ENCODE measurements at regions not wholly inside any gene's neighbourhood (a gene's known extent, or its start where the extent isn't known, plus 50 kb on each side); places are given as distances from the start of the nearest gene placed in this dataset.
"Not testable (repeated sequence)": the region's sequence is repeated elsewhere in the genome, so short reads cannot be mapped to it uniquely, and the experiment has no call there.

DNA sequence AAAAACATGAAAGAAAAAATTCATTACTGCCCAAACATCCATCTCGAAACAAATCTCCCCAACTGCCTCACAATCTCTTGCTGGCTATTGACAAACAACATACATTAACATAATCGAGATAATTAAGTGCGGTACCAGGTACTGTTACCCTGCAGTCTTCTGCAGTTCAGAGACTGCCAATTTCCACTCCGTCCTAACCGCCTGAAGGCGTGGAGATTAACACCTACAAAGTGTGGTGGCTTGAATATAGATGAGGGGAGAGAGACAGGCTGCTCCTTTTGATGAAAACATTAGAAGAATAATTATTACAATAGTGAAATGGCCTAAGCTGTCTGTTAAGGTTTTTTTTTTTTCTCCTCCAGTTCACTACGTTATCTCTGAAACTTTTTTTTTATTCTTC is 258.9 kb upstream of the SOX4 start:
- no peak for DNase-seq (ENCODE audit: low spot score)

GRCh38 chr6:21335591-21335990 is 258.0 kb upstream of the SOX4 start:
- DNase-seq (ENCODE audit: low spot score): no peak

DNA sequence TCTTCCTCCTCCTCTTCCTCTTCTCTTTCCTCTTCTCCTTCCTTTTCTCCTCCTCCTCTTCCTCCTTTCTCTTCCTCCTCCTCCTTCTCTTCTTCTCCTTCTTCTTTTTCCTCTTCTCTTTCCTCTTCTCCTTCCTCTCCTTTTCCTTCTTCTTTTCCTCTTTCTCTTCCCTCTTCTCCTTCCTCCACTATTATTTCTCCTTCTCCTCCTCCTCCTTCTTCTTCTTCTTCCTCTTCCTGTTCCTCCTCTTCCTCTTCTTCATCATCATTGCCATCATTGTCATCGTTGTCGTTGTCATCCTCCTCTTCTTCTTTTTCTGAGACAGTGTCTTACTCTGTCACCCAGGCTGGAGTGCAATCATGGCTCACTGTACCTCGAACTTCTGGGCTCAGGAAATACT is 256.3 kb upstream of the SOX4 start:
- DNase-seq (ENCODE audit: low spot score): no peak

DNA sequence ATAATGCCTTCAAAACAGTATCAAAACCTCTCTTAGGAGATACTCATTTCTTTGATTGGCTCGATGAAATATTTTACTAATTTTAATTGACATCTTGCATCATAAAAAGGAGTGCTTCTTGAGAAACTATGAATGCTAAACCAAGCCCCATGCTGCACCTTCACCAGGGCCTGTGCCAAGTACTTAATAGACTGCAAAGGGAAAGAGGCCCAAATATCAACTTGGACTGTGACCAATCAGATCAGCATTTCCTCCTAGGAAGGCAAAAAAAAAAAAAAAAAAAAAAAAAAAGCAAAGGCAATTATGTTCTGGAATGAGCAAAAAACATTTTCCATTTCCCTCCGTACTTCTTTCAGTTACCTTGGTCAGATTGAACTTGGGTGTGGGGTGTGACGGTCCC is 253.0 kb upstream of the SOX4 start:
- DNase-seq (ENCODE audit: low spot score): no peak

GRCh38 chr6:21341910-21342309 is 251.6 kb upstream of the SOX4 start:
- no peak for DNase-seq (ENCODE audit: low spot score)

DNA sequence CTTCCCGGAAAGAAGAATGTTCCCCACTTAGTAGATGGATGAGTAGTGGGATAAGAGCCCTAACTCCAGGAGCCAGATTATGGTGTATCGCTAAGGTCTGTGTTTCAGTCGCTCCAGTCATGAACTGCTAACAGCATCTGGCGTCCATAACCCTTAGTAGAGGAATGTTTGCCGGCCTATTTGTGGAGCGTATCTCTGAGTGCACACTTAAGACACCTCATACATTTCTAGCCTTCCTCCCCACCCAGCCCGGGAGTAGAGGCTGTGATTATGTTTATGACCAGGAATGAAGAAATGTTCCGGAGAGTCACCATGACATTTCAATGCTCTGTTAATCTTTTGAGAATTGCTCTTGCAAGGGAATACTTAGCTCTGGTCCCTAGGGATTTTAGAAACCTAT is 251.1 kb upstream of the SOX4 start:
- DNase-seq (ENCODE audit: low spot score): no peak

DNA sequence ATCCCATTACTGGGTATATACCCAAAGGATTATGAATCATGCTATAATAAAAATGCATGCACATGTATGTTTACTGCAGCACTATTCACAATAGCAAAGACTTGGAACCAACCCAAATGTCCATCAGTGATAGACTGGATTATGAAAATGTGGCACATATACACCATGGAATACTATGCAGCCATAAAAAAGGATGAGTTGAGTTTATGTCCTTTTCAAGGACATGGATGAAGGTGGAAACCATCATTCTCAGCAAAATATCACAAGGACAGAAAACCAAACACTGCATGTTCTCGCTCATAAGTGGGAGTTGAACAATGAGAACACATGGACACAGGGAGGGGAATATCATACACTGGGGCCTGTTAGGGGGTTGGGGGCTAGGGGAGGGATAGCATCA is 247.8 kb upstream of the SOX4 start:
- not testable (repeated sequence) for DNase-seq (ENCODE audit: low spot score)

DNA sequence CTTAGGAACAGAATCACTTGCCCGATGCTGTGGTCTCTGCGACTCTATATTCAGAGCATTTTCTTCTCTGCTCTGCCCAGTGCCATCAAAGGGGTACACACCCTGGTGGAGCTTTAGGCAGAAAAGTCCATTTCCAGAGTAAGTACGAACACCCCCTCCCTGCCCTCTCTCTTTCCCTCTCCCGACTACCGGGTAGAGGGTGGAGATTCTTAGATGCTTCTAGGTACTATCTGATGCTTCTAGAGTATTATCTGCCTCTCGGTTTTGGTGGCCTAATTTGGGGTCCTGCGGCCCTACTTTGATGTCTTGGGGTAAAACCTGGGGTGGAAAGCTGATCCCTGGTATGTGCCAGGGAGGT is 245.4 kb upstream of the SOX4 start:
- DNase-seq (ENCODE audit: low spot score): no peak

GRCh38 chr6:21348504-21349195 is 244.9 kb upstream of the SOX4 start:
- DNase-seq (ENCODE audit: low spot score): peak; percentile 11

DNA sequence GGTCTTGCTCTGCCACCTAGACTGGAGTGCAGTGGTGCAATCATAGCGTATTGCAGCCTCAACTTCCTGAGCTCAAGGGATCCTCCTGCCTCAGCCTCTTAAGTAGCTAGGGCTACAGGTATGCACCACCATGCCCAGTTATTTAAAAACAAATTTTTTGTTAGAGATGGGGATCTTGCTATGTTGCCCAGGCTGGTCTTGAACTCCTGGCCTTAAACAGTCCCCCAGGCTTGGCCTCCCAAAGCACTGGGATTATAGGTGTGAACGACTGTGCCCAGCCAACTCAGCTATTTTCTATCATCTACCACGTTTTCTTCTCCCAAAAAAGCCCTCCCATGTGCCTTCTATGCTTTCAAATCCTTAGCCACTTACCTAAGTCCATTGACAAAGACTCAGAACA is 243.7 kb upstream of the SOX4 start:
- no peak for DNase-seq (ENCODE audit: low spot score)

DNA sequence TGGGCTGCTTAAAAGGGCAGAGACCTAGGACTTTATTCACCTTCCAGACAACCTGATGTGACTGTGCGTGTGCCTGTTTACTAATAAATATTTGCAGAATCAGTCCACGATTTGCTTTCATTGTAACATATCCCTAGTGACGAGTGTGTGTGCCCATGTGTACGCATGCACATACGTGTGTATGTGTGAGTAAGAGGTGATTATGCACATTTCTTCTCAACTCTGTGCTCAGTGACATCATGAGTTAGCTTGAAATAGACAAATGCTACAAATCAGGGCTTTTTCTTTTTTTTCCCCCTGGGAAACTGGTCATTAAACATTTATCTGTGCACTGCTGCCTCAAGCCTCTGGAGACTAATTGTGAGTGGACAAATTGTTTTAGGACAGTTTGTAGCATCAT is 242.6 kb upstream of the SOX4 start:
- no peak for DNase-seq (ENCODE audit: low spot score)

- no peak for DNase-seq (ENCODE audit: low spot score)
These were observed 241.4 kb upstream of the SOX4 start for GRCh38 chr6:21352131-21352530.

DNA sequence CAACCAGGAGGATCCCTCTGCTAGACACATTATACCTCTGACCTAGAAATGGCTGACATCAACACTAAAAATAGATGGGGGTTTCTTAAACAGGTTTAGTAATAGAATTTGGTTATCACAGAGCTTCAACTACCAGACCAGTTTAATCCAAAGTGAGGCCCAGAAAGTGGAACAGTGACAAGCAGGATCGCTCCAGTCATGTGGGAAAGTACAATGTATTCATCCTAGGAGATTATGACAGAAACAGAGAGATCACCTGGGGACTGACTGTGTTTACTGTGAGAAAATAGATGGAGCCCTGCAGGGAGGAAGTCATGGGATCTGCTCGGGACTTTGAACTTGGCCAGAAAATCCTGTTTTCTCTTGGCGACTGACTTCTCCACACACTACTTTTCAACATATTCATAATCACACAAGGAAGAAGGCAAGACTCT is 238.7 kb upstream of the SOX4 start:
- DNase-seq (ENCODE audit: low spot score): no peak

DNA sequence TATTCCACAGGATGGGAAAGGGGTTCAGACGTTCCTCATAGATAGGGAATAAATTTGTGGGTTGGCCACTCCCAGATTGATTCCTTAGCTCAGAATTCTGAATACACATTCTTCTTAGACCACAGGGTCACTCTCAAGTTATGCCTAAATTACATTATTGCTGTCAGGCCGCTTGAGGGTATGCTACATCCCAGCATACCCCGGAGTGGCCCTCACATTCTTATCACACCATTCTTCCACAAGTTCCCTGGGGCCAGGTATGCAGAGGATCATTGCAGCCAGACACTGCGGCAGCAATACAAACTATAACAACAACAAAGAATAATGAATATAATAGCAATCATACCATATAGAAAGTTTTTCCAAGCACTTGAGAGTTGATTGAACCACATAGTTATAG is 237.9 kb upstream of the SOX4 start:
- DNase-seq (ENCODE audit: low spot score): no peak

GRCh38 chr6:21357262-21357661 is 236.3 kb upstream of the SOX4 start:
- no peak for DNase-seq (ENCODE audit: low spot score)

- no peak for DNase-seq (ENCODE audit: low spot score)
These were observed 233.6 kb upstream of the SOX4 start for GRCh38 chr6:21359926-21360325.

DNA sequence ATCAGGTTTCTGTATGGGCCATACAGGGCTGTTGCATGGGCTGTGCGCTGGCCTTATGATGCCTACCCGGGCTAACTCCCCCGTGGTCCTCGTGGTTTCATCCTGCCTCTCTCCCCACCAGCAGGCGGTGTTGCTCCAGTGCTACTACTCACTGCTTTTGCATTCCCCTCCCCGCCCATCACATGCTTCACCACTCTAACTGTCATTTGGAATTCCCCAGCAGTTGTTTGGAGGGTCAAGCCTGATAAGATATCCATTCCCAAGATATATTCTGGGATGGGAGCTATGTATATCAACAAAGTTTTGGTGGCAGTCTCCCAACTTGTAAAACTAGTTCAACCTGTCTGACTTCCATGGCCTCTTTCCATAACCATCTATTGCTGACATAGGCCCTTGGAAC is 233.2 kb upstream of the SOX4 start:
- no peak for DNase-seq (ENCODE audit: low spot score)

- DNase-seq (ENCODE audit: low spot score): no peak
These were observed 226.4 kb upstream of the SOX4 start for GRCh38 chr6:21367148-21367547.

DNA sequence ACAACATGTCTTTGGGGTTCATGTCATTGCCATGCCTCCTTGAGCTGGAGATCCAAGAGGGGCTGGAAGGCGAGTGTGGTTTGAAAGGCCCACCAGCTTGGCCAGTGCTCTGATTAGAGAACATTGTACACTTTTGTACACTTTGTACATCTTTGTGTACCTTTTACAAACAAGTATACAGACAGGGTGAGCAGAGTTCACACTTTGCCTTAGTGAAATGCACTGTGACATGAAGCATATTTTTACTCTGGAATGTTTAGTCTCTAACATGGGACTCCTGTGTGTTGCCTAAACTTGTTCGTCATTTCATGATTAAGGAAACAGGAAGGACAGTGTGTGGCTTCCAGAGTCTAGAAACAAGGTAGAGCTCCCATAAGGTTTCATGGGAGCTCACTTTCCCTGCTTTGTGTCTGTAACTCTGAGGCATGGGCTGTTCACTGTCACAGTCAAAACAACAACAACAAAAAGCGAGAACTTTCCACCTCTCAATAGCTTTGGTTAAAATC is 225.8 kb upstream of the SOX4 start:
- DNase-seq (ENCODE audit: low spot score): no peak

DNA sequence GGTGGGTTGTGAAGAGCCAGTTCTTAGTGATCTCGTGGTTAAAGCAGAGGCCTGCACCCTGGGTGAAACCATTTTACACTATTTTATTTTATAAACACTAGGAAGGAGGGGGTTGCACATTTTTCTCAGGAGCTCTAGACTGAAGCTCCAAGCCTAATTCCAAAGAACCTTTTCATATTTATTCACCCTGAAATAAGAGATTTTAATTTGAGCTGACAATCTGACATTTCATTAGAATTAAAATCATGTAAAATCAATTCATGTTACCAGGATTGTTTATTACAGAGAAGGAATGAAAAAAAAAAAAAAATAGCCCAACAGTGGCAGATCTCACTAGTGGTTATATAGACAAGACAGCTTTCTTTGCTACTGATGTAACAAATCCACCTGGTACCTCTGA is 222.5 kb upstream of the SOX4 start:
- DNase-seq (ENCODE audit: low spot score): no peak

- no peak for DNase-seq (ENCODE audit: low spot score)
These were observed 221.8 kb upstream of the SOX4 start for GRCh38 chr6:21371676-21372171.

DNA sequence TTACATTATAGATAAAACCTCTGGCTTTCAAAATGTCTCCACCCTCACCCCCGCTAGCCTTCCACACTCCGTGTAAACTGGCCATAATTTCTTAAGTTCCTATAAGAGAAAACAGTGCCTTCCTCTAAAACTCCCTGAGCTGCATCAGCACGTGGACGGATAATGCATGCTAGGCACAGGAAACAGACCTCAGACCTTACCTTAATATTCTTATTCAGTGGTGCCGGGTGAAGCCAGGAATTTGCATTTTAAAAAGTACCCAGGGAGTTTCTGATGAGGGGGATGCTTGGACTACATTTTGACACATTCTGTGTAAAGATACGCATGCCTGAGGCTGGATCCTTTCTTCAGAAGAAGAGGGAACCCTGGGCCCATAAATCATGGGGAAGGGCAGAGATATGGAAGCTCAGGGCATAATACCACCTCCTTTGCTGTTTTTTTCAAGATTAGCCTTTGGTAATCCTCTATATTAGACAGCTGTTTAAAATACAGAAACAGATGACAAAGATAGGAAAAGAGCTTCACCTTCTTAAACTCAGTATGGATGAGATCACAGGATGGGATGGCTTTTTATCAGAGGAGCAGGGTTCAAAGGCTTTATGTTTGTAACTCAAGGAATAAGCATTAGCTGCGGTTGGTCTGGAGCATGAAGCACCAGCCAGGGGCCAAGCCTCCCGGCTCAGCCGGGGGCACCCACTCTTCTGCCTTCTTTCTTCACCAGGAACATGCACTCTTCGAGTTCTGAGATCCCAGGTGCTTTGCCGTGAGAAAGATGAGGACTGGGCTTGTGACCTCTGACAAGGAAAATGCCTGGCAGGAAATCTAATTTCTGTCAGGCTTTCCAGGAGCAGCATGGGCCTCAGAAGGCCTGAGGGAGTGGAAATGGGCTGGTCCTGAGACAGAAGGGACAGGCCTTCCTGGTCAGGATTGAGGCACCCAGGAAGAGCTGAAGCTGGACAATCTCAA is 218.1 kb upstream of the SOX4 start:
- DNase-seq (ENCODE audit: low spot score): no peak

DNA sequence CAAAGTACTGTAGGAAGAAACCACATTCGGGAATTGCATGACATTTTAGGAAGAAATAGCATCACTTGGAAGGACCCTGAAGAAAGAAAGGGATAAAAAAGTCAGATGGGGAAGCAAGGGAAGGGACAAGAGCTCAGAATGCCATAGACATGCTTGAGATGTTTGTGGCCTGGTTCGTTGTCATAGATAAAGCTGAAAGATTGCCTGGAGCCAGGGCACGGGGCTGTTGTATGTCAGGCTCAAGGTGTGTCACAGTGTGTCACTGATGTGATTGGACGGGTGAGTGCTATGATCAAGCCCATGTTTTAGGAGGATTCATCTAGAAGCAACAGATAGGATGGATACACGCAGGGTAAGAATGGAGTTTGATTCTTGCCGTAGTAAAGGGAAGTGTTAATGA is 216.2 kb upstream of the SOX4 start:
- DNase-seq (ENCODE audit: low spot score): no peak
